GM12872 (cell line): ENCODE measurements at regions not wholly inside any gene's neighbourhood (a gene's known extent, or its start where the extent isn't known, plus 50 kb on each side); places are given as distances from the start of the nearest gene placed in this dataset.

Source experiments
- TF ChIP-seq, protein P1 (sequence below): IDR thresholded peaks from 3 replicates; pipeline ENCODE4 v1.5.1; 2011; ENCODE audit warnings: low read depth, mild to moderate bottlenecking, low read length, moderate library complexity; ENCODE audit not compliant: insufficient read depth

DNA sequence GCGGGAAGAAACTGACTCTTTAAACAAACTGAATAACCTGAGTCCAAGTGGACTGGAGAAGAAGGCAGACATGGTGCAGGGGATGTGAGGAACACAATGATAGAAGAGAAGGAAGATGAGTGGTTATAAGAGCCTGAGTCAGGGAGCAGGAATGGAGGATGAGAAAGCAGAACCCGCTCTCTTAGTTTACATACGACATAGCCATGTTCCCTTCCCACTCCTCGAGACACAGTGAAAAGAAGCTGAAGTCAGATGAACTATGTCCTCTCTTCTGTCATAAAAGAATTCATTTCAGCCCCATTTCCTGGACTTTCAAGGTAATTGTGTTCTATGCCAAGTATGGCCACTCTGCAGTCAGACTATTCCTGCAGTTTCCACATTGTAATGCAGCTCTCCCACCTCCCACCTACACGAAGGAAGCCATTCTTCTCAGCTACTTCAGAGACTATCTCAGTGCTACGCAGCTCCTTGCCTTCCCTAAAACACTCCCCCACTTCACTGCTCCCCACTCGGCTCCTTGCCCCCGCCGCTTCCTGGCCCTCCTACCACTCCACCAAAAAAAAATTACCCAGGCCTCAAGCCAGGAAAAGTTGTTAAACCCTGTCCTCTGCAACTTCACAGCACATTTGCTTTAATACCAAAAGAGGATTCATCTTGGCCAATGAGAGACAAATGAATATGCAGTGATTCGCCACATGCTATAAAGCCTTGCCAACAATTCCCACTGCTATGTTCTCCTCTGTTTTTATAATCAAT is 323.4 kb upstream of the EPHA4 start:
- TF ChIP-seq, protein P1, sequence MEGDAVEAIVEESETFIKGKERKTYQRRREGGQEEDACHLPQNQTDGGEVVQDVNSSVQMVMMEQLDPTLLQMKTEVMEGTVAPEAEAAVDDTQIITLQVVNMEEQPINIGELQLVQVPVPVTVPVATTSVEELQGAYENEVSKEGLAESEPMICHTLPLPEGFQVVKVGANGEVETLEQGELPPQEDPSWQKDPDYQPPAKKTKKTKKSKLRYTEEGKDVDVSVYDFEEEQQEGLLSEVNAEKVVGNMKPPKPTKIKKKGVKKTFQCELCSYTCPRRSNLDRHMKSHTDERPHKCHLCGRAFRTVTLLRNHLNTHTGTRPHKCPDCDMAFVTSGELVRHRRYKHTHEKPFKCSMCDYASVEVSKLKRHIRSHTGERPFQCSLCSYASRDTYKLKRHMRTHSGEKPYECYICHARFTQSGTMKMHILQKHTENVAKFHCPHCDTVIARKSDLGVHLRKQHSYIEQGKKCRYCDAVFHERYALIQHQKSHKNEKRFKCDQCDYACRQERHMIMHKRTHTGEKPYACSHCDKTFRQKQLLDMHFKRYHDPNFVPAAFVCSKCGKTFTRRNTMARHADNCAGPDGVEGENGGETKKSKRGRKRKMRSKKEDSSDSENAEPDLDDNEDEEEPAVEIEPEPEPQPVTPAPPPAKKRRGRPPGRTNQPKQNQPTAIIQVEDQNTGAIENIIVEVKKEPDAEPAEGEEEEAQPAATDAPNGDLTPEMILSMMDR: no peak

DNA sequence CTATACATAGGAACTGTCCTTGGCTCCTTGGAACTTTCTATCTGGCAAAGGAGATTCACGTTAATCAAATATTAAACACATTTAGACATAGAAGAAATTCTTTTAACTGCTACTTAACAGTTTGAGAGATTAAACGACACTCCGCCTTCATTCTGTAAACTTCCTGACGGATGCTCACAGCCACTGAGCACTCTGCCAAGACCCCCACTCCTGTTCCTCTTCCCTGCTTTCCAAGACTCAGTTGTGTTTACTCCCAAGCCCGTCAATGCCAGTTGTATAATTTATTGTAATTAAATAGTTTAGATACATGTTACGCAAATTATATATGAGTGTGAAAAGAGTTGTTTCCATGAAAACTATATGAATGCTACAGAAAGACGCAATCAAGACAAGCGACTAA is 321.4 kb upstream of the EPHA4 start:
- TF ChIP-seq, protein P1: no peak

DNA sequence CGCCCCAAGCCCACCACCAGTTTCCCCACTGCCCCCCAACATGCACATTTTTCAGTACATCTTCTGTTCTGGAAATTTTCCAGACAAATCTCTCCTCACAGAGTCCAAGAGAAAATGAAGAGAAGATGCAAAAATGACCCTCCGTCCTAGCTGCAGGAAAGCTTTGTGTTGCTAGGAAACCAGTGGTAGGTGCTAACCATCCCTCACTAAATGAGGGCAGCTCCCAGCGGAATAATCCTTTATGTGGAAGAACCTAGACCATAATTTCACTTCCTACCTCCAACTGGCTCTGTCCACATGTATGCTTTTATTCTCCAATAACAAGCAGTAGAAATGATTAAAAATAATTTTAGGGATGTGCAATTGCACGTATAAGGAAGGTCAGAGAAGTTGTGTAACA is 311.9 kb upstream of the EPHA4 start:
- TF ChIP-seq, protein P1: no peak

DNA sequence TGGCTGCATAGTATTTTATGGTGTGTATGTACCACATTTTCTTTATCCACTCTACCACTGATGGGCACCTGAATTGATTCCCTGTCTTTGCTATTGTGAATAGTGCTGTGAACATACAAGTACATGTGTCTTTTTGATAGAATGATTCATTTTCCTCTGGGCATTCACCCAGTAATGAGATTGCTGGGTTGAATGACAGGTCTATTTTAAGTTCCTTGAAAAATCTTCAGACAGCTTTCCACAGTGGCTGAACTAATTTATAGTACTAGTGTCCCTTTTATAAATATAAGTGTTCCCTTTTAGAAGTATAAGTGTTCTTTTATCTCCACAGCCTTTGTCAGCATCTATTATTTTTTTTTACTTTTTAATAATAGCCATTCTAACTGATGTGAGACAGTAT is 303.9 kb upstream of the EPHA4 start:
- TF ChIP-seq, protein P1: no peak

DNA sequence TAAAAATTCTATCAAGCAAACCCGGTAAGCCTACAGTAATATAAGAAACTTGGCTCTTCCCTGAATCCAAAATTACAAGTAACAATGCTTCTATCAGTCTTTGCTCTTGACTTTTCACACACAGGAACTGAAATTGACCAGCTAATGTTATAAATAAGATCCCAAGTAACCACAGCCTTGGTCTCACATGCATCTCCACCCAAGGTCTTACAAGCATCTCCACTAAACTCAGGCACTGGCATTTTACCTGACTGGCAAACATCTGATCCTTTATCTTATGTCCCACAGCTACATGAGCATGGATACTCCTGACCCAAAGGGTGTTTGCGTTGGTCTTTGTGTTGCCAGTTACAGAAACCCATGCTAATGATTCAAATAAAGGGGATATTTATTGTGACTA is 302.3 kb upstream of the EPHA4 start:
- TF ChIP-seq, protein P1: no peak

DNA sequence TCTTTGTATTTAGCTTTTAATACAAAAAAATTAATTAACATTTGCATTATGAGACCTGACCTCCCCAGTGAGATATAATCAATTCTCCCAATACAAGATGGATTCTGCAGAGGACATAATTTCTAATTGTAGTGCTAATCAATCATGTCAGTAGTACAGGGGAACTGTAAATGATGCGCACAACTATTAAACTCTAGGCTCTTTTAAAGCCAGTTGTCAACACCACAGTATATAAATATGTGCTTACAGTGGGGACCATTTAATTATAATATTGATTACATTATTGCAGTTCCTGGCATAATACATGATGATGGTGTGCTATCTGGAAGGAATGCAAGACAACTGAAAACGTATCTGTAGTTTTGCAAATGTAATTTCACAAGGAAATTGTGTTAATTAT is 285.6 kb upstream of the EPHA4 start:
- TF ChIP-seq, protein P1: no peak

DNA sequence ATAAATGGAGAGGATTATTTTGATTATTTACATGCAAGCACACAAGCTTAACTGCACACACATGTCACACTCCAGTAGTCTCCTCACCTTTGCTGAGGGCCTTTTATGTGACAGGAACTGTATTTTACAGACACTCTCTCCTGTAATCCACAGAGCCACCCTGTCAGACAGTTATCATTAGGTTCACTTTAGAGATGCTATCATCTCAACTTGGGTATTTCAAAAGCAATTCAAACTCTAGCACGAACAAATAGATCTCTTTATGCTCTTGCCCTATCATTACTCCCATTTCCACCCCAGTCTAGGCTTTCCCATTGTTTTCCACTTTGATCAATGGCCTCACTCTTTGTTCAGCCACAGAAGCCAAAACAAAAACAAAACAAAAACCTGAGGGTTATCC is 281.2 kb upstream of the EPHA4 start:
- TF ChIP-seq, protein P1: no peak
